Gastroesophageal sphincter (tissue), 3 donors: ENCODE measurements at regions not wholly inside any gene's neighbourhood (a gene's known extent, or its start where the extent isn't known, plus 50 kb on each side); places are given as distances from the start of the nearest gene placed in this dataset.

Source experiments
- CTCF ChIP-seq, 4 experiments: fragments of 200-600 bp in 2 of 4; fragments of 450-650 bp in 2 of 4; sonication (generic) in 1 of 4; IDR thresholded peaks; one replicate each; pipeline ENCODE4 v1.5.1; 2017 to 2019; ENCODE audit warnings: antibody characterized with exemption in 4 of 4, mild to moderate bottlenecking in 2 of 4, moderate library complexity in 2 of 4
- EP300 ChIP-seq: sonication (generic); formaldehyde crosslinking; IDR thresholded peaks from one replicate; pipeline ENCODE4 v1.6.1; 2017; ENCODE audit warnings: antibody characterized with exemption, mild to moderate bottlenecking
- POLR2A ChIP-seq, 2 donors: fragments of 450-650 bp; IDR thresholded peaks; one replicate each; pipeline ENCODE4 v1.6.1; 2017; ENCODE audit warnings: antibody characterized with exemption in 2 of 2, mild to moderate bottlenecking in 2 of 2, moderate library complexity in 1 of 2

- no peak for TF ChIP-seq POLR2A (IDR thresholded peaks at IDR 0.05)
- TF ChIP-seq CTCF (IDR thresholded peaks at IDR 0.05) = no peak
- no peak for TF ChIP-seq EP300
Measured at GRCh38 chr14:35221462-35221861, 70.7 kb upstream of the PSMA6 start.
